Dedifferentiated amniotic fluid mesenchymal stem cell (primary cell): ENCODE measurements at regions not wholly inside any gene's neighbourhood (a gene's known extent, or its start where the extent isn't known, plus 50 kb on each side); places are given as distances from the start of the nearest gene placed in this dataset.
"Not testable (repeated sequence)": the region's sequence is repeated elsewhere in the genome, so short reads cannot be mapped to it uniquely, and the experiment has no call there.

ENCODE experiments used
- DNase-seq: peaks from one replicate; pipeline ENCODE4 v3.0.0-alpha.2; 2016; ENCODE audit errors: extremely low spot score

- no peak for DNase-seq
Measured at GRCh38 chr4:114442856-114443255, 155.8 kb upstream of the UGT8 start.

GRCh38 chr4:114444211-114444610 lies 154.4 kb upstream of the UGT8 start:
- no peak for DNase-seq

- DNase-seq = not testable (repeated sequence)
Measured at GRCh38 chr4:114447963-114448516, 150.6 kb upstream of the UGT8 start.

- no peak for DNase-seq
Measured at GRCh38 chr4:114458728-114459127, 139.9 kb upstream of the UGT8 start.

GRCh38 chr4:114464726-114465272 lies 133.8 kb upstream of the UGT8 start:
- DNase-seq = no peak

- no peak for DNase-seq
Measured at GRCh38 chr4:114465766-114466165, 132.8 kb upstream of the UGT8 start.

- DNase-seq = no peak
Measured at GRCh38 chr4:114466299-114466698, 132.3 kb upstream of the UGT8 start.

- DNase-seq = no peak
Measured at GRCh38 chr4:114472269-114473032, 126.2 kb upstream of the UGT8 start.

GRCh38 chr4:114474188-114474800 lies 124.3 kb upstream of the UGT8 start:
- DNase-seq = no peak

- DNase-seq = no peak
Measured at GRCh38 chr4:114476310-114476709, 122.3 kb upstream of the UGT8 start.

- DNase-seq = no peak
Measured at GRCh38 chr4:114479595-114479994, 119.0 kb upstream of the UGT8 start.

GRCh38 chr4:114481856-114482255 lies 116.8 kb upstream of the UGT8 start:
- no peak for DNase-seq

GRCh38 chr4:114487101-114487500 lies 111.5 kb upstream of the UGT8 start:
- no peak for DNase-seq

GRCh38 chr4:114488301-114488982 lies 110.2 kb upstream of the UGT8 start:
- DNase-seq = no peak

GRCh38 chr4:114494246-114494803 lies 104.3 kb upstream of the UGT8 start:
- no peak for DNase-seq

- DNase-seq = no peak
Measured at GRCh38 chr4:114495471-114495928, 103.1 kb upstream of the UGT8 start.

GRCh38 chr4:114497116-114497515 lies 101.5 kb upstream of the UGT8 start:
- no peak for DNase-seq

GRCh38 chr4:114509340-114509739 lies 89.3 kb upstream of the UGT8 start:
- DNase-seq = no peak

- no peak for DNase-seq
Measured at GRCh38 chr4:114512595-114513295, 85.9 kb upstream of the UGT8 start.

- DNase-seq = no peak
Measured at GRCh38 chr4:114519368-114519767, 79.2 kb upstream of the UGT8 start.

- DNase-seq = no peak
Measured at GRCh38 chr4:114527170-114527569, 71.4 kb upstream of the UGT8 start.
